ENCODE measurements at regions not wholly inside any gene's neighbourhood (a gene's known extent, or its start where the extent isn't known, plus 50 kb on each side); places are given as distances from the start of the nearest gene placed in this dataset.

GRCh38 chr1:50358962-50359361 is 64.3 kb downstream of the DMRTA2 start:
- DNase-seq (no peak), ATAC-seq (ENCODE audit: low read depth in 2 of 2) (no peak)
- H3K4me3 ChIP-seq (ENCODE audit: low read depth, low read length) = no peak overlapping the region
- no peaks in the 10 kb centered on the region for H3K4me1 ChIP-seq (ENCODE audit: control insufficient read depth, insufficient read depth, low read length, poor library complexity, severe bottlenecking)
- H3K9me3 Mint-ChIP-seq = peaks cover 0 to 15% (median 3%) of the 10 kb centered on the region in 7 donors
- H3K27me3 ChIP-seq (ENCODE audit: control insufficient read depth, insufficient read depth, low read length) = peaks cover 2% of the 10 kb centered on the region
- H3K9me3 ChIP-seq (ENCODE audit: control insufficient read depth in 2 of 2, low read length in 2 of 2) = no peaks in the 10 kb centered on the region
- H3K27ac ChIP-seq (ENCODE audit: insufficient read depth, low read length, poor library complexity, severe bottlenecking) = no peak overlapping the region
- H3K36me3 Mint-ChIP-seq = no peaks in the 10 kb centered on the region
- no peaks in the 10 kb centered on the region for H3K36me3 ChIP-seq (ENCODE audit: control insufficient read depth, insufficient read depth, low read length)
- no peak overlapping the region for H3K4me3 Mint-ChIP-seq
- H3K27ac Mint-ChIP-seq = no peak overlapping the region
- H3K4me1 Mint-ChIP-seq = no peaks in the 10 kb centered on the region
- peaks cover 25% of the 10 kb centered on the region for H3K27me3 Mint-ChIP-seq

GRCh38 chr1:50357186-50357585 is 66.1 kb downstream of the DMRTA2 start:
- ATAC-seq (ENCODE audit: low read depth in 2 of 2) = no peak
- peaks cover 28% of the 10 kb centered on the region for H3K27me3 Mint-ChIP-seq
- no peaks in the 10 kb centered on the region for H3K4me1 Mint-ChIP-seq

DNA sequence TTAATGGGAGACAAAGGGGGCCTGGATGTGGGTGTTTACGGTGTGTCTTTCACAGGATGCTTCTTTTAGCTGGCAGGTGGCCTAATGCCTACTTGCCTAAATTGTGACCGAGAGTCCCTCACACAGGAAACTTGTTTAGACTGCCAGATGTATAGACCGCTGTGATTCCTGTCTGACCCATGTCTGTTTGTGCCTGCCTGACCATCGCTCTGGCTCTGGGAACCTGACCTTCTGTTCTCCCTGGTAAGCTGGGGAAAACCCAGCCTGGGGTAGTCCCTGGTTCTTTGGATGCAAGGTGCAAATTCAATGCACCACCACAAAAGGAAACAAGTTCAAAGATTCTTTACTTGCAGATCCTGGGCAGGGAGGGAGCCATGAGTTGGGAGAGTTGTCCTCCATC is 68.4 kb downstream of the DMRTA2 start:
- no peak for DNase-seq
- H3K27me3 ChIP-seq (ENCODE audit: control insufficient read depth, insufficient read depth, low read length) = peaks cover under 1% of the 10 kb centered on the region
- Mint-ChIP-seq H3K27ac (no peak overlapping the region), H3K9me3 (peaks cover 0 to 3% (median 0%) of the 10 kb centered on the region in 7 donors), H3K4me3 (no peak overlapping the region), H3K27me3 (peaks cover 27% of the 10 kb centered on the region), H3K36me3 (no peaks in the 10 kb centered on the region), H3K4me1 (no peaks in the 10 kb centered on the region)
- no peaks in the 10 kb centered on the region for H3K4me1 ChIP-seq (ENCODE audit: control insufficient read depth, insufficient read depth, low read length, poor library complexity, severe bottlenecking)
- no peak for ATAC-seq (ENCODE audit: low read depth in 2 of 2)
- H3K27ac ChIP-seq (ENCODE audit: insufficient read depth, low read length, poor library complexity, severe bottlenecking) = no peak overlapping the region
- no peak overlapping the region for H3K4me3 ChIP-seq (ENCODE audit: low read depth, low read length)
- H3K36me3 ChIP-seq (ENCODE audit: control insufficient read depth, insufficient read depth, low read length) = no peaks in the 10 kb centered on the region
- H3K9me3 ChIP-seq (ENCODE audit: control insufficient read depth in 2 of 2, low read length in 2 of 2) = no peaks in the 10 kb centered on the region

More at GRCh38 chr1:50357186-50357585, 66.1 kb downstream of the DMRTA2 start:
- Mint-ChIP-seq H3K36me3 (no peaks in the 10 kb centered on the region), H3K27ac (no peak overlapping the region), H3K4me3 (no peak overlapping the region), H3K9me3 (peaks cover 0 to 14% (median 3%) of the 10 kb centered on the region in 7 donors)
- H3K27ac ChIP-seq (ENCODE audit: insufficient read depth, low read length, poor library complexity, severe bottlenecking) = no peak overlapping the region
- no peaks in the 10 kb centered on the region for H3K4me1 ChIP-seq (ENCODE audit: control insufficient read depth, insufficient read depth, low read length, poor library complexity, severe bottlenecking)
- H3K36me3 ChIP-seq (ENCODE audit: control insufficient read depth, insufficient read depth, low read length) = no peaks in the 10 kb centered on the region
- H3K4me3 ChIP-seq (ENCODE audit: low read depth, low read length) = no peak overlapping the region
- H3K27me3 ChIP-seq (ENCODE audit: control insufficient read depth, insufficient read depth, low read length) = peaks cover 2% of the 10 kb centered on the region
- no peaks in the 10 kb centered on the region for H3K9me3 ChIP-seq (ENCODE audit: control insufficient read depth in 2 of 2, low read length in 2 of 2)
- DNase-seq = no peak

DNA sequence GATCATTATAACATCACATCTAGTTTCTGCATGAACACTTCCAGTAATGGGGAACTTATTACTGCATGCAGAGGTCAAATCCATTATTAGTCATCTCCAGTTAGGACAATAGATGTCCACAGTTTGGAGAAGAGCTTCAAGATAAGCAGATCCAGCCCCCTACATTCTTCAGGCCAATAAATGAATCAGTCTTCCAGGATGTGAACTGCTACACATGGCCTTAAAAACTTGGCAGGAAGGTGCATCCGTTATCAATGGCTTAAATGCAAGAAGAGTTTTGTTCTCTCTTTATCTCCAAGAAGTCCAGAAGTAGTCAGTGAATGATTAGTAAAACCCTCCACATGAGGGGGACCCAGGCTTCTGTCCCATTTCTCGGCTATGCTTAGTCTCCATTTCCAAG is 70.8 kb downstream of the DMRTA2 start:
- Mint-ChIP-seq H3K36me3 (no peaks in the 10 kb centered on the region), H3K9me3 (peaks cover 0 to 1% (median 0%) of the 10 kb centered on the region in 7 donors), H3K27me3 (peaks cover 26% of the 10 kb centered on the region), H3K4me1 (no peaks in the 10 kb centered on the region), H3K4me3 (no peak overlapping the region), H3K27ac (no peak overlapping the region)
- ATAC-seq (ENCODE audit: low read depth in 2 of 2) = no peak
- no peaks in the 10 kb centered on the region for H3K27me3 ChIP-seq (ENCODE audit: control insufficient read depth, insufficient read depth, low read length)
- no peak overlapping the region for H3K4me3 ChIP-seq (ENCODE audit: low read depth, low read length)
- H3K27ac ChIP-seq (ENCODE audit: insufficient read depth, low read length, poor library complexity, severe bottlenecking) = no peak overlapping the region
- no peaks in the 10 kb centered on the region for H3K9me3 ChIP-seq (ENCODE audit: control insufficient read depth in 2 of 2, low read length in 2 of 2)
- H3K4me1 ChIP-seq (ENCODE audit: control insufficient read depth, insufficient read depth, low read length, poor library complexity, severe bottlenecking) = no peaks in the 10 kb centered on the region
- DNase-seq = no peak
- H3K36me3 ChIP-seq (ENCODE audit: control insufficient read depth, insufficient read depth, low read length) = no peaks in the 10 kb centered on the region

GRCh38 chr1:50350868-50351267 is 72.4 kb downstream of the DMRTA2 start:
- Histone ChIP-seq H3K27me3 (ENCODE audit: control insufficient read depth, insufficient read depth, low read length) (no peaks in the 10 kb centered on the region), H3K4me3 (ENCODE audit: low read depth, low read length) (no peak overlapping the region), H3K4me1 (ENCODE audit: control insufficient read depth, insufficient read depth, low read length, poor library complexity, severe bottlenecking) (no peaks in the 10 kb centered on the region), H3K27ac (ENCODE audit: insufficient read depth, low read length, poor library complexity, severe bottlenecking) (no peak overlapping the region), H3K9me3 (ENCODE audit: control insufficient read depth in 2 of 2, low read length in 2 of 2) (no peaks in the 10 kb centered on the region), H3K36me3 (ENCODE audit: control insufficient read depth, insufficient read depth, low read length) (no peaks in the 10 kb centered on the region)
- ATAC-seq (ENCODE audit: low read depth in 2 of 2) = no peak
- Mint-ChIP-seq H3K27ac (no peak overlapping the region), H3K27me3 (peaks cover 22% of the 10 kb centered on the region), H3K4me1 (no peaks in the 10 kb centered on the region), H3K36me3 (no peaks in the 10 kb centered on the region), H3K9me3 (peaks cover 0 to 1% (median 0%) of the 10 kb centered on the region in 7 donors), H3K4me3 (no peak overlapping the region)
- no peak for DNase-seq

GRCh38 chr1:50350421-50350820 is 72.8 kb downstream of the DMRTA2 start:
- DNase-seq (no peak), ATAC-seq (ENCODE audit: low read depth in 2 of 2) (no peak)
- no peak overlapping the region for H3K4me3 ChIP-seq (ENCODE audit: low read depth, low read length)
- no peak overlapping the region for H3K4me3 Mint-ChIP-seq
- H3K4me1 ChIP-seq (ENCODE audit: control insufficient read depth, insufficient read depth, low read length, poor library complexity, severe bottlenecking) = no peaks in the 10 kb centered on the region
- H3K36me3 Mint-ChIP-seq = no peaks in the 10 kb centered on the region
- H3K36me3 ChIP-seq (ENCODE audit: control insufficient read depth, insufficient read depth, low read length) = no peaks in the 10 kb centered on the region
- H3K27me3 Mint-ChIP-seq = peaks cover 22% of the 10 kb centered on the region
- H3K4me1 Mint-ChIP-seq = no peaks in the 10 kb centered on the region
- no peaks in the 10 kb centered on the region for H3K9me3 ChIP-seq (ENCODE audit: control insufficient read depth in 2 of 2, low read length in 2 of 2)
- no peaks in the 10 kb centered on the region for H3K27me3 ChIP-seq (ENCODE audit: control insufficient read depth, insufficient read depth, low read length)
- H3K27ac Mint-ChIP-seq = no peak overlapping the region
- H3K9me3 Mint-ChIP-seq = peaks cover 0 to 1% (median 0%) of the 10 kb centered on the region in 7 donors
- H3K27ac ChIP-seq (ENCODE audit: insufficient read depth, low read length, poor library complexity, severe bottlenecking) = no peak overlapping the region

- Mint-ChIP-seq H3K27ac (no peak overlapping the region), H3K36me3 (no peaks in the 10 kb centered on the region), H3K27me3 (peaks cover 24% of the 10 kb centered on the region), H3K4me1 (no peaks in the 10 kb centered on the region), H3K9me3 (peaks cover 0 to 1% (median 0%) of the 10 kb centered on the region in 7 donors), H3K4me3 (no peak overlapping the region)
- Histone ChIP-seq H3K27ac (ENCODE audit: insufficient read depth, low read length, poor library complexity, severe bottlenecking) (no peak overlapping the region), H3K27me3 (ENCODE audit: control insufficient read depth, insufficient read depth, low read length) (peaks cover 2% of the 10 kb centered on the region), H3K9me3 (ENCODE audit: control insufficient read depth in 2 of 2, low read length in 2 of 2) (no peaks in the 10 kb centered on the region), H3K4me1 (ENCODE audit: control insufficient read depth, insufficient read depth, low read length, poor library complexity, severe bottlenecking) (no peaks in the 10 kb centered on the region), H3K4me3 (ENCODE audit: low read depth, low read length) (no peak overlapping the region), H3K36me3 (ENCODE audit: control insufficient read depth, insufficient read depth, low read length) (no peaks in the 10 kb centered on the region)
- ATAC-seq (ENCODE audit: low read depth in 2 of 2) (no peak), DNase-seq (no peak)
Measured at GRCh38 chr1:50349242-50349565, 74.0 kb downstream of the DMRTA2 start.

DNA sequence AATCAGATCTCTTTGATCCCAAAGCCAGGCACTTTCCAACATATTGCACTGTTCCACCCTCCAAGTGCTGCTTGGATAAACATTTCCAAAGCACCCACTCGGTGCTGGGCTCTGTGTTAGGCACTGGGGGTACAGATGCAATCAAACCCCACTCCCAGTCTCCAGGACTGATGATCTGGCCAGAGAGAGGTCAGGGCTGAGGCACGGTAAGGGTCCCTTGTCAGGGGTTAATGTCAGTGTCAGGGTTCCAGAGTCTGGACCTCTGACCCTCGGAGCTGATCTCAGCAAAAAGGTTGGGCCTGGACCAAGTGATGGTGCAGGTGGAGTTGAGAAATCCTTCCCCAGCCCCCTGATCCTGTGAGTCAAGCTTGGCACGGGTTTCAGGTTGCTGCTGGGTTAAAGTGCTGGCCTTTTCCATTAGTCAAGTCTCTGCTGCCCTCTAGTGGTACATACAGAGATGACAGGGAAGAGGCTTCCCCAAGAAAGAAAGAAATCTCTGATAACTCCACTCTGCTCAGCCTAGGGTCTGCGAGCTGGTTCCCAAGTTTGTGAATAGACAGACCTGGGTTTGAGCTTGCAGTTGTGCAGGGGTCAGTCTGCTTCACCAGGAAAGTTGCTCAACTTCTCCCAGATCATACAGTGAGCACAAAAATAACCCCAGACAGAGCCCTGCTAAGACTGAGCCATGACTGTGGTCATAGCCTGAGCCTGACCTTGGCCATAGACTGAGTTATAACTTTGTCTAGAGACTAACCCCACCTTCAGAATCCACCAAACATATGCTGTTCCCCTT is 74.6 kb downstream of the DMRTA2 start:
- Mint-ChIP-seq H3K9me3 (peaks cover 0 to 1% (median 0%) of the 10 kb centered on the region in 7 donors), H3K4me1 (no peaks in the 10 kb centered on the region), H3K4me3 (no peak overlapping the region), H3K36me3 (no peaks in the 10 kb centered on the region), H3K27me3 (peaks cover 20% of the 10 kb centered on the region), H3K27ac (no peak overlapping the region)
- Histone ChIP-seq H3K27me3 (ENCODE audit: control insufficient read depth, insufficient read depth, low read length) (peaks cover 2% of the 10 kb centered on the region), H3K36me3 (ENCODE audit: control insufficient read depth, insufficient read depth, low read length) (no peaks in the 10 kb centered on the region), H3K4me1 (ENCODE audit: control insufficient read depth, insufficient read depth, low read length, poor library complexity, severe bottlenecking) (no peaks in the 10 kb centered on the region), H3K27ac (ENCODE audit: insufficient read depth, low read length, poor library complexity, severe bottlenecking) (no peak overlapping the region), H3K9me3 (ENCODE audit: control insufficient read depth in 2 of 2, low read length in 2 of 2) (no peaks in the 10 kb centered on the region), H3K4me3 (ENCODE audit: low read depth, low read length) (no peak overlapping the region)
- DNase-seq (peak in 2 of 3 donors; percentile 40 to 54), ATAC-seq (ENCODE audit: low read depth in 2 of 2) (peak in 1 of 2 donors; percentile 52)

Data from CD4-positive, CD25-positive, alpha-beta regulatory T cell (primary cell).